GM23338 (cell line): ENCODE measurements at regions not wholly inside any gene's neighbourhood (a gene's known extent, or its start where the extent isn't known, plus 50 kb on each side); places are given as distances from the start of the nearest gene placed in this dataset.

Experiments
- ATAC-seq: fragments of 200-7000 bp; cut with Tn5 transposase; 3 replicates; pipeline ENCODE4 v1.9.1; 2020
- DNase-seq: peaks from one replicate; pipeline ENCODE4 v3.0.0-alpha.2; 2015; ENCODE audit warnings: low spot score
- H2AFZ ChIP-seq: fragments of 200-600 bp; sonication (generic); 2 replicates; pipeline ENCODE4 v1.8.0; 2016; ENCODE audit warnings: antibody characterized with exemption, mild to moderate bottlenecking, moderate library complexity
- H3F3A ChIP-seq: fragments of 200-600 bp; sonication (generic); replicated peaks from 2 replicates; pipeline ENCODE4 v1.8.0; 2017; ENCODE audit warnings: antibody characterized with exemption, mixed run types, low read depth
- H3K27ac ChIP-seq: fragments of 200-600 bp; sonication (generic); 2 replicates; pipeline ENCODE4 v1.6.1; 2016; ENCODE audit warnings: low read depth
- H3K27me3 ChIP-seq: fragments of 200-600 bp; sonication (generic); 2 replicates; pipeline ENCODE4 v1.8.0; 2016; ENCODE audit warnings: mild to moderate bottlenecking, mixed run types, moderate library complexity; ENCODE audit not compliant: insufficient read depth
- H3K36me3 ChIP-seq: fragments of 200-600 bp; sonication (generic); 2 replicates; pipeline ENCODE4 v1.8.0; 2016; ENCODE audit warnings: mild to moderate bottlenecking; ENCODE audit not compliant: insufficient read depth
- H3K4me1 ChIP-seq: fragments of 200-600 bp; sonication (generic); 2 replicates; pipeline ENCODE4 v1.8.0; 2016; ENCODE audit warnings: mild to moderate bottlenecking, moderate library complexity; ENCODE audit not compliant: insufficient read depth
- H3K4me2 ChIP-seq: fragments of 200-600 bp; sonication (generic); 2 replicates; pipeline ENCODE4 v1.7.1; 2017; ENCODE audit warnings: mixed run types
- H3K4me3 ChIP-seq: fragments of 200-600 bp; sonication (generic); 2 replicates; pipeline ENCODE4 v1.6.1; 2016; ENCODE audit warnings: mixed run types
- H3K79me2 ChIP-seq: fragments of 200-600 bp; sonication (generic); replicated peaks from 2 replicates; pipeline ENCODE4 v1.8.0; 2017; ENCODE audit warnings: mild to moderate bottlenecking; ENCODE audit not compliant: insufficient read depth
- H3K9me2 ChIP-seq: fragments of 200-600 bp; sonication (generic); 2 replicates; pipeline ENCODE4 v1.8.0; 2017; ENCODE audit not compliant: insufficient read depth
- H4K20me1 ChIP-seq: fragments of 200-600 bp; sonication (generic); replicated peaks from 2 replicates; pipeline ENCODE4 v1.8.0; 2017; ENCODE audit warnings: mild to moderate bottlenecking; ENCODE audit not compliant: insufficient read depth
- H3K27ac Mint-ChIP-seq: 2 replicates; pipeline ENCODE4 v1.8.0; 2020; ENCODE audit warnings: inconsistent platforms, mild to moderate bottlenecking, moderate library complexity, mixed read lengths
- H3K27me3 Mint-ChIP-seq: 3 replicates; pipeline ENCODE4 v1.8.0; 2022; ENCODE audit warnings: low read depth, mild to moderate bottlenecking, moderate library complexity, mixed read lengths, inconsistent platforms; ENCODE audit not compliant: insufficient read depth, poor library complexity
- H3K36me3 Mint-ChIP-seq: 3 replicates; pipeline ENCODE4 v1.8.0; 2021; ENCODE audit warnings: low read depth, mild to moderate bottlenecking, inconsistent platforms, moderate library complexity, mixed read lengths
- H3K4me1 Mint-ChIP-seq: 3 replicates; pipeline ENCODE4 v1.8.0; 2020; ENCODE audit warnings: mild to moderate bottlenecking, inconsistent platforms, mixed read lengths
- H3K4me3 Mint-ChIP-seq: 3 replicates; pipeline ENCODE4 v1.8.0; 2021; ENCODE audit warnings: moderate library complexity, mild to moderate bottlenecking, inconsistent platforms, mixed read lengths
- H3K9me3 Mint-ChIP-seq: 3 replicates; pipeline ENCODE4 v1.8.0; 2020; ENCODE audit warnings: moderate library complexity, mild to moderate bottlenecking, inconsistent platforms, mixed read lengths
- CREB1 ChIP-seq: fragments of 250-450 bp; sonication (Bioruptor Pico); IDR thresholded peaks from 2 replicates; pipeline ENCODE4 v1.5.0; 2020; ENCODE audit warnings: low read depth, mild to moderate bottlenecking, moderate library complexity
- EZH2 ChIP-seq: fragments of 200-600 bp; sonication (generic); IDR thresholded peaks from one replicate; pipeline ENCODE4 v1.8.0; 2017; ENCODE audit warnings: antibody characterized with exemption, mild to moderate bottlenecking, low read depth; ENCODE audit not compliant: unreplicated experiment
- NANOG ChIP-seq: IDR thresholded peaks from 2 replicates; pipeline ENCODE4 v1.6.1; 2016; ENCODE audit warnings: antibody characterized with exemption, borderline replicate concordance
- ZNF331 ChIP-seq: fragments of 250-450 bp; sonication (Bioruptor Pico); IDR thresholded peaks from 2 replicates; pipeline ENCODE4 v1.5.0; 2020; ENCODE audit warnings: low read depth, mild to moderate bottlenecking, moderate library complexity
- ZNF462 ChIP-seq: fragments of 250-450 bp; sonication (Bioruptor Pico); IDR thresholded peaks from 2 replicates; pipeline ENCODE4 v1.5.0; 2020; ENCODE audit warnings: mild to moderate bottlenecking, moderate library complexity

- no peak overlapping the region for H3K27ac Mint-ChIP-seq
- Histone ChIP-seq H3K27me3 (no peaks in the 10 kb centered on the region), H2AFZ (peak overlapping the region; percentile 12; the same call in 1 of the 2 replicates), H3K27ac (no peak overlapping the region), H3F3A (no peaks in the 10 kb centered on the region), H3K4me3 (no peak overlapping the region), H3K79me2 (no peaks in the 10 kb centered on the region), H3K4me2 (no peak overlapping the region), H3K9me2 (peaks cover 8% of the 10 kb centered on the region), H3K36me3 (no peaks in the 10 kb centered on the region), H3K4me1 (peaks cover 3% of the 10 kb centered on the region; the same call in 1 of the 2 replicates), H4K20me1 (no peaks in the 10 kb centered on the region)
- H3K36me3 Mint-ChIP-seq = no peaks in the 10 kb centered on the region
- no peaks in the 10 kb centered on the region for H3K9me3 Mint-ChIP-seq
- H3K4me1 Mint-ChIP-seq = peaks cover 8% of the 10 kb centered on the region; the same call in 2 of the 3 replicates
- ATAC-seq (no peak), DNase-seq (no peak)
- TF ChIP-seq ZNF331 = no peak
- no peak for TF ChIP-seq CREB1 (CRISPR knock-in tag)
- TF ChIP-seq NANOG = no peak
- no peak for TF ChIP-seq ZNF462
- TF ChIP-seq EZH2 = no peak
- H3K27me3 Mint-ChIP-seq = no peaks in the 10 kb centered on the region
- no peak overlapping the region for H3K4me3 Mint-ChIP-seq
Measured at GRCh38 chr5:96054311-96055030, 92.8 kb upstream of the ELL2 start.
